Thyroid gland (tissue), 4 donors: ENCODE measurements at regions not wholly inside any gene's neighbourhood (a gene's known extent, or its start where the extent isn't known, plus 50 kb on each side); places are given as distances from the start of the nearest gene placed in this dataset.

Source experiments
- CTCF ChIP-seq, 6 experiments: fragments of 200-600 bp in 3 of 6; fragments of 450-650 bp in 3 of 6; sonication (generic) in 3 of 6; IDR thresholded peaks; one replicate each; pipeline ENCODE4 v1.5.1; 2016 to 2019; ENCODE audit warnings: antibody characterized with exemption in 6 of 6, mild to moderate bottlenecking in 2 of 6, inconsistent platforms in 1 of 6, moderate library complexity in 1 of 6
- POLR2A ChIP-seq, 2 donors: fragments of 450-650 bp; IDR thresholded peaks; one replicate each; pipeline ENCODE4 v1.6.1; 2017; ENCODE audit warnings: antibody characterized with exemption in 2 of 2, mild to moderate bottlenecking in 2 of 2, moderate library complexity in 1 of 2

- TF ChIP-seq CTCF (IDR thresholded peaks at IDR 0.05) (no peak), POLR2A (IDR thresholded peaks at IDR 0.05) (no peak)
These were observed 430.0 kb upstream of the ADAMTSL1 start for GRCh38 chr9:18043978-18044377.
